ENCODE measurements at regions not wholly inside any gene's neighbourhood (a gene's known extent, or its start where the extent isn't known, plus 50 kb on each side); places are given as distances from the start of the nearest gene placed in this dataset.

DNA sequence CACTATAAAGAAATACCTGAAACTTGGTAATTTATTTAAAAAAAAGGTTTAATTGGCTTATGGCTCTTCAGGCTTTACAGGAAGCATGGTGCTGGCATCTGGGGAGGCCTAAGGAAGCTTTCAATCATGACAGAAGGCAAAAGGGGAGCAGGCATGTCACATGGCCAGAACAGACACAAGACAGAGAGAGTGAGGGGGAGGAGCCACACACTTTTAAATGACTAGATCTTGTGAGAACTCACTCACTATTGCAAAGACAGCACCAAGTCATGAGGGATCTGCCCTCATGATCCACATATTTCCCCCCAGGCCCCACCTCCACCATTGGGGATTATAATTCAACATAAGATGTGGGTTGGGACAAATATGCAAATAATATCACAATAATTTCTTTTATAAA is 355.6 kb downstream of the DAD1 start:
- no peak for TF ChIP-seq NFIC (IDR thresholded peaks at IDR 0.05)
- TF ChIP-seq RAD21 (IDR thresholded peaks at IDR 0.05; ENCODE audit: low read depth) = no peak
- TF ChIP-seq YY1 (IDR thresholded peaks at IDR 0.05; ENCODE audit: low read depth) = no peak
